ENCODE measurements at regions not wholly inside any gene's neighbourhood (a gene's known extent, or its start where the extent isn't known, plus 50 kb on each side); places are given as distances from the start of the nearest gene placed in this dataset.

GRCh38 chr17:34710226-34710625 lies 130.8 kb downstream of the TMEM132E start:
- H3K9me3 ChIP-seq, result no peaks in the 10 kb centered on the region
- DNase-seq, result no peak
- TF ChIP-seq, protein P1, sequence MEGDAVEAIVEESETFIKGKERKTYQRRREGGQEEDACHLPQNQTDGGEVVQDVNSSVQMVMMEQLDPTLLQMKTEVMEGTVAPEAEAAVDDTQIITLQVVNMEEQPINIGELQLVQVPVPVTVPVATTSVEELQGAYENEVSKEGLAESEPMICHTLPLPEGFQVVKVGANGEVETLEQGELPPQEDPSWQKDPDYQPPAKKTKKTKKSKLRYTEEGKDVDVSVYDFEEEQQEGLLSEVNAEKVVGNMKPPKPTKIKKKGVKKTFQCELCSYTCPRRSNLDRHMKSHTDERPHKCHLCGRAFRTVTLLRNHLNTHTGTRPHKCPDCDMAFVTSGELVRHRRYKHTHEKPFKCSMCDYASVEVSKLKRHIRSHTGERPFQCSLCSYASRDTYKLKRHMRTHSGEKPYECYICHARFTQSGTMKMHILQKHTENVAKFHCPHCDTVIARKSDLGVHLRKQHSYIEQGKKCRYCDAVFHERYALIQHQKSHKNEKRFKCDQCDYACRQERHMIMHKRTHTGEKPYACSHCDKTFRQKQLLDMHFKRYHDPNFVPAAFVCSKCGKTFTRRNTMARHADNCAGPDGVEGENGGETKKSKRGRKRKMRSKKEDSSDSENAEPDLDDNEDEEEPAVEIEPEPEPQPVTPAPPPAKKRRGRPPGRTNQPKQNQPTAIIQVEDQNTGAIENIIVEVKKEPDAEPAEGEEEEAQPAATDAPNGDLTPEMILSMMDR (IDR thresholded peaks at IDR 0.05; ENCODE audit: low read depth, low read length), result no peak

DNA sequence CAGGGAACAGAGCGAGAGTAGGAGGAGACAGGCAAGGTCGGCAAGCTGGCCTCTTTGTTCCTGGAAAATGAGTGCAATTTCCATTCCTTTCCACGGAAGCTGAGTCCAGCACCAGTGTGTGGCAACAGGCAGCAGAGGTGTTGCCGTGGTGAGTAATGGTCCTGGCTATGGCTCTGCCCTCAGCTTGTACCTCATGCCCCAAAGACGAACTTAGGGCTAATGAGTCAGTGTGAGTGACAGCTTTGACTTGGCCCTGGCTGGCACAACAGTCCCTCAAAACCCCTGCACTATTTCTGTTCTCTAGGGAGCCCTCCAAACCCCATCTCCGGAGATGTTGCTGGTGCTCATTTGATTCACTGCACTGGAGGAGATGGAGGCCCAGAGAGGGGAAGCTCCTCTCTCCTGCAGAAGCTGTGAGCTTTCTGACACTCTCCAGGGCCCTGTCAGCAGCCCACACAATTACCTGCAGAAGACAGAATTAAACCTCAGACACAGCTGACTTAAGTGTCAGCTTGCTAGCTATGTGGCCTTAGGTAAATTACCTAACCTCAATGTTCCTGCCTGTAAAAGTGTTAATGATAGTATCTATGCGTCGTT lies 129.9 kb downstream of the TMEM132E start:
- Histone ChIP-seq H3K9me3 (no peaks in the 10 kb centered on the region), H3K27me3 (no peaks in the 10 kb centered on the region), H3K4me3 (ENCODE audit: low read depth, low read length) (no peak overlapping the region), H3K36me3 (no peaks in the 10 kb centered on the region), H3K4me1 (no peaks in the 10 kb centered on the region; the same call in 1 of the 2 replicates)
- TF ChIP-seq, protein P1 (IDR thresholded peaks at IDR 0.05; ENCODE audit: low read depth, low read length), result no peak
- DNase-seq, result no peak

More at GRCh38 chr17:34710226-34710625, 130.8 kb downstream of the TMEM132E start:
- H3K4me3 ChIP-seq (ENCODE audit: low read depth, low read length), result no peak overlapping the region
- no peaks in the 10 kb centered on the region; the same call in 1 of the 2 replicates for H3K4me1 ChIP-seq
- no peaks in the 10 kb centered on the region for H3K36me3 ChIP-seq
- H3K27me3 ChIP-seq, result no peaks in the 10 kb centered on the region

DNA sequence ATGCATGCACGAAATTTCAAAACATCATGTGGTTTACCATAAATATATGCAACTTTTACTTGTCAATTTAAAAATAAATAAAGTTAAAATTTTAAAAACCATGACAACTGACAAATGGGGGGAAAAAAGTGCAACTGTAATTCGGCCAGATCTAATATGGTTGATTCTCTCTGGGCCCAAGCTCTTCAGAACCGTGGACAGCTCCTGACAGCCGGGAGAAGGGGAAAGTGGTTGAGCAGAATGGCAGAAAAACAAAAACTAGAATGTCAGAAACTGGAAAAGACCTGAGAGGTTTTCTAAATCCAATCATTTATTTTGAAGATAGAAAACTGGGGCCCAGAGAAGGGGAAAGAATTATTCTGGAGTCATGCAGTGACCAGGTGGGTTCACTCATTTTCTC lies 126.6 kb downstream of the TMEM132E start:
- no peak for DNase-seq
- H3K4me1 ChIP-seq, result no peaks in the 10 kb centered on the region; the same call in 1 of the 2 replicates
- H3K9me3 ChIP-seq, result no peaks in the 10 kb centered on the region
- TF ChIP-seq, protein P1 (IDR thresholded peaks at IDR 0.05; ENCODE audit: low read depth, low read length), result no peak
- no peak overlapping the region for H3K4me3 ChIP-seq (ENCODE audit: low read depth, low read length)
- no peaks in the 10 kb centered on the region for H3K36me3 ChIP-seq
- H3K27me3 ChIP-seq, result no peaks in the 10 kb centered on the region

DNA sequence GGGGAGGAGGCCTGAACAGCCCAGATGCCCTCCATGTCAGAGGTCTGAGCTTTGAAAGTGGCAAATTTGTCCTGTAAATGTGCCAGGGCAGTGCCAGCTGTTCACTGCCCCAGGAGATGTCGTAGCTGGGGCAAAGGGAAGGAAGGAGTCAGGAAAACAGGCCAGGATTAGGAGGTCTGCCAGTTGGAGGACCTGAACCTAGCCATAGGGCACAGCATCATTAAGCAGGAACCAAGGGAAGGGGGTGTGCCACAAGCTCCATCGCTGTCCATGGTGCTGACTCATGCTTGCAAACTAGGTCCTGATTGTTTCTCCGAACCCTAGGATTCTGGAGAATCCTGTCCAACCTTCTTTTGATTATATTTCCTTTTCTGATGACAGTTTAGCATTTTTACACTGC lies 124.2 kb downstream of the TMEM132E start:
- H3K36me3 ChIP-seq, result no peaks in the 10 kb centered on the region
- H3K4me3 ChIP-seq (ENCODE audit: low read depth, low read length), result no peak overlapping the region
- TF ChIP-seq, protein P1 (IDR thresholded peaks at IDR 0.05; ENCODE audit: low read depth, low read length), result no peak
- no peak for DNase-seq
- H3K9me3 ChIP-seq, result no peaks in the 10 kb centered on the region
- no peaks in the 10 kb centered on the region for H3K4me1 ChIP-seq
- H3K27me3 ChIP-seq, result no peaks in the 10 kb centered on the region

DNA sequence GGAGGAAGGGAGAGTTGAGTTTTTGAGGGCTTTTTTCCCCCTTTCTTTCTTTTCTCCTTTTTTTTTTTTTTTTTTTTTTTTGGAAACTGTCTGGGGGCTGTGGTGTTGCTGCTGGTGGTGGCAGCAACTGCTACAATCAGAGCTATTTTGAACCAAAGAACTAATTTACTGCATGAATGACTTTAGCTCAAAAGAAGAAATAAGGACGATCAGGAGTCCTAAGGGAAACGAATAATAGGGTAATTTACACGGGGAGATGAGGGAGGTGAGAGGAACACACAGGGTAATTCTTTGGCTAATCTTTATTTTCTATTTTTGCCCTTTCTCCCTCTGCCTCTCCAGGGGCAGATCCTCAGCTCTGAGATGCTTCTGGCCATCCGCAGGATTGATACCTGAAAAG lies 119.8 kb downstream of the TMEM132E start:
- H3K9me3 ChIP-seq, result no peaks in the 10 kb centered on the region
- H3K27me3 ChIP-seq, result no peaks in the 10 kb centered on the region
- DNase-seq, result no peak
- TF ChIP-seq, protein P1 (IDR thresholded peaks at IDR 0.05; ENCODE audit: low read depth, low read length), result no peak
- H3K4me3 ChIP-seq (ENCODE audit: low read depth, low read length), result no peak overlapping the region
- no peaks in the 10 kb centered on the region for H3K4me1 ChIP-seq
- no peaks in the 10 kb centered on the region for H3K36me3 ChIP-seq

DNA sequence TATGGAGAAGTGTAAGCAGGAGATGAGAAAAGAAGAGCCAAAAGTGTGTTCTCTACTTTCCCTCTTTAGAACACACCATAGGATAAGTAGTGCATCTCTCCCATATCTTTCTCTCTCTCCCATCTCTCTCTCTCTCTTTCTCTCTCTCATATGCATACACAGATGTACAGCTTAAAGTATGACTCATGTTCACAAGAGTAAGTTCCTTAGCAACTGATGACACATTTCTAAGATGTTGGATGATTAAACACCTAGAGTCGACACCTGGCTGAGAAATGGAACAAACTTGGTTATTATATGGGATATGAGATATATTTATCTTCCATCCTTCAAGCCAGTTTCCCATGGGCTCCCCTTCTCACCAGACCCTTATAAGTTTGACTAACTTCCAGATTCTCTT lies 113.5 kb downstream of the TMEM132E start:
- H3K27me3 ChIP-seq, result no peaks in the 10 kb centered on the region
- H3K36me3 ChIP-seq, result no peaks in the 10 kb centered on the region
- no peaks in the 10 kb centered on the region for H3K4me1 ChIP-seq
- TF ChIP-seq, protein P1 (IDR thresholded peaks at IDR 0.05; ENCODE audit: low read depth, low read length), result no peak
- H3K4me3 ChIP-seq (ENCODE audit: low read depth, low read length), result no peak overlapping the region
- H3K9me3 ChIP-seq, result no peaks in the 10 kb centered on the region
- DNase-seq, result no peak
